ENCODE measurements at regions not wholly inside any gene's neighbourhood (a gene's known extent, or its start where the extent isn't known, plus 50 kb on each side); places are given as distances from the start of the nearest gene placed in this dataset.

DNA sequence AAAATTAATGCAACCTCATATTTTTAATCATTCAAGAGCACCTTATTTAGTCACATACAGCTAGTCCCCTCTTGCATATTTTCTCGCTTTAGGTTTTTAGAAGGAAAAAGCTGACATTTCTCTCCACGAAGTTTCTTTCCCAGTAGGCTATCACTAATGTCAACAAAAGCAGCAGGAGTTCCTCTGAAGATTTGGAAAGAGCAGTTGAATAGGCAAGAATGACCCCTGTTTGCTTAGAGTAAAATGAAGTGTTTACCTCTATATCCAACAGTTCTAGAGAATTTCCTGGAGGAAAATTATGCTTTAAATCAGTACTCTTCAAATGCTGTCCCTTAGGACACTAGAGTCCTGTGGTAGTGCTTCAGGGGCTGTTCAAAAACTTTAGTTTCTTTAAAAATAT lies 188.1 kb upstream of the PRKD1 start:
- Histone ChIP-seq H3K36me3 (no peaks in the 10 kb centered on the region), H3K9me3 (no peaks in the 10 kb centered on the region), H3K4me3 (no peak overlapping the region), H3K4me1 (no peaks in the 10 kb centered on the region), H3K27me3 (no peaks in the 10 kb centered on the region), H3K27ac (no peak overlapping the region)
- intact Hi-C loops (cut with DNase I) = no loop called here
- DNase-seq = no peak
- 11 to 26% methylated on average over 2 of the region's 2 CpGs for WGBS, 2 donors
- TF ChIP-seq POLR2A (IDR thresholded peaks at IDR 0.05) = no peak
- TF ChIP-seq, protein P1, sequence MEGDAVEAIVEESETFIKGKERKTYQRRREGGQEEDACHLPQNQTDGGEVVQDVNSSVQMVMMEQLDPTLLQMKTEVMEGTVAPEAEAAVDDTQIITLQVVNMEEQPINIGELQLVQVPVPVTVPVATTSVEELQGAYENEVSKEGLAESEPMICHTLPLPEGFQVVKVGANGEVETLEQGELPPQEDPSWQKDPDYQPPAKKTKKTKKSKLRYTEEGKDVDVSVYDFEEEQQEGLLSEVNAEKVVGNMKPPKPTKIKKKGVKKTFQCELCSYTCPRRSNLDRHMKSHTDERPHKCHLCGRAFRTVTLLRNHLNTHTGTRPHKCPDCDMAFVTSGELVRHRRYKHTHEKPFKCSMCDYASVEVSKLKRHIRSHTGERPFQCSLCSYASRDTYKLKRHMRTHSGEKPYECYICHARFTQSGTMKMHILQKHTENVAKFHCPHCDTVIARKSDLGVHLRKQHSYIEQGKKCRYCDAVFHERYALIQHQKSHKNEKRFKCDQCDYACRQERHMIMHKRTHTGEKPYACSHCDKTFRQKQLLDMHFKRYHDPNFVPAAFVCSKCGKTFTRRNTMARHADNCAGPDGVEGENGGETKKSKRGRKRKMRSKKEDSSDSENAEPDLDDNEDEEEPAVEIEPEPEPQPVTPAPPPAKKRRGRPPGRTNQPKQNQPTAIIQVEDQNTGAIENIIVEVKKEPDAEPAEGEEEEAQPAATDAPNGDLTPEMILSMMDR (IDR thresholded peaks at IDR 0.05) = no peak

DNA sequence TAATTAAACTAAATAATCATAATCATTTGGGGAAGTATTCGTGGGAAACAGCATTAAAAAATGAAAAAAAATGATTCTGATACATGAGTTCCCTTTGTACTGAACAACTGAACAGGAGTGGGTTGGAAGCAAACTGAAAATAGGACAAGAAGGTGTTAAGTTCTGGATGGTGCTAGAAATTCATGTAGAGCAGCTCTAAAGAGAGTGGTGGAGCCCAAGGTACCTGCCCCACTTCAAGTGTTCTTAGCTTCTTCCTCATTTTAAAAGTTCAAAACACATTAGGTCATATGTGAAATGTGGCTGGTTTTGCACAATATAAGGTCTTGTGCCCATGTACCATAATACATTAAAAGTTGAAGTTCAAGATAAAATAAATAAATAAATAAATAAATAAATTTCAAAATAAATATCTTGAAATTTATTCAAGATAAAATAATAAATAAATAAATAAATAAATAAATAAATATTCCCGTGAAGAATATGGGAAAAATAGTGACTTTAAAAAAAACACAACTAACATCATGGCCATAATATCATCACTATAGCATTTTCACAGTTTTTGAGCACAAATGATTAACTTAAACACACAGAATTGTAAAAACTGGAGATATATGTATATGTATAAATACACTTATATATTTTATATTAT lies 191.5 kb upstream of the PRKD1 start:
- DNase-seq = no peak
- no peak for TF ChIP-seq POLR2A (IDR thresholded peaks at IDR 0.05)
- TF ChIP-seq, protein P1 (IDR thresholded peaks at IDR 0.05) = no peak
- Histone ChIP-seq H3K9me3 (no peaks in the 10 kb centered on the region), H3K36me3 (no peaks in the 10 kb centered on the region), H3K27ac (no peak overlapping the region), H3K4me1 (no peaks in the 10 kb centered on the region), H3K27me3 (no peaks in the 10 kb centered on the region), H3K4me3 (no peak overlapping the region)
- WGBS, 2 donors = 44 to 49% methylated on average over 2 of the region's 2 CpGs
- intact Hi-C loops (cut with DNase I) = no loop called here

DNA sequence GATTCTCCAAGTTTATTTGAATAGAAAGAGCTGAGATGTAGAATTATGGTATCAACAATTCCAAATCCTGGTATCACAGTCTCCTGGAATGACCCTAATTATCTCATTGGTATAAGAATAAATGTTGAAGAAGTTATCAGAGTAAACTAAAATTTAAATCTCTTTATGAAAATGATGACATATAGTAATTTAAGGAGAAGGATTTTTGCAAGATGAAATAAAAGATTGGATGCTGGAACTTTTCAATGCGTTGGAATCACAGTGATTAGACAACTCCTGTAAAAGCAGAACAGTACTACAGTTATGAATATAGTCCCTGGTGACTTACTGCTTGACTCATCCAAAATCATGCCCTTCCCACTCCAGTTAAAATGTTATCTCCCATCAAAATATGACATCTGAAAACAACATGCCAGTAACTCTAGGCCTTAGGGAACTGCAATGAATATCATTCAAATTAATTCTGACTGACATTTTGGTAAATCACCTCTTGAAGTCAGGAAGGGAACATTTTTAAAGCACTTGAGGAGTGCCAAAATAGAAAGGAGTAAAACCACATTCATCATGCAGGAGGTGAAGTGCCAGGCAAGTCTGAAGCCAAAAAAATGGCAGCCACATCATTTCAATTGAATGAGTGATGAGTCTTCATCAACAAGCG lies 197.8 kb upstream of the PRKD1 start:
- intact Hi-C loops (cut with DNase I) = no loop called here
- H3K4me3 ChIP-seq = no peak overlapping the region
- no peaks in the 10 kb centered on the region for H3K36me3 ChIP-seq
- whole genome bisulfite sequencing, 2 donors = 52 to 58% methylated on average over 2 of the region's 2 CpGs
- no peaks in the 10 kb centered on the region for H3K4me1 ChIP-seq
- no peak for DNase-seq
- TF ChIP-seq POLR2A (IDR thresholded peaks at IDR 0.05) = no peak
- TF ChIP-seq, protein P1 (IDR thresholded peaks at IDR 0.05) = no peak
- H3K9me3 ChIP-seq = no peaks in the 10 kb centered on the region
- no peak overlapping the region for H3K27ac ChIP-seq
- H3K27me3 ChIP-seq = no peaks in the 10 kb centered on the region

DNA sequence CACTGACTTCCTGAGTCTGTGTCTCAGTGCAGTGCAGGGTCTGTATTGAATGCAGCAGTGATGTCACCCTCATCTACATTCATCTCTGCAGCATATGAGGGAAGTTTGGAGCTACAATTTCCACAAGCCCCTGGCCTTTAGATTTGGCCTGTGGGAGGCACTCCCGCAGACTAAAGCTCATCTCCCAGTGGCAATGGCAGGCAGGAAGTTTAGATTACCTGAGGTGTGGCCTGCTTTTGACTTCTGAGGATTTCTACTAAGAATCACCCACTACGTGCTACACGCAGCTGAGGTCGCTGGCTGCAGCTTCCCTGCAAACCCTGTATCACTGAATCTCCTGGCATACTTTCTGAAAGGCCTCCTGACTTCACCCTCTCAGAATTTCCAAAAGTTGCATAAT lies 202.2 kb upstream of the PRKD1 start:
- H3K4me3 ChIP-seq = no peak overlapping the region
- no peaks in the 10 kb centered on the region for H3K9me3 ChIP-seq
- no peak overlapping the region for H3K27ac ChIP-seq
- no peaks in the 10 kb centered on the region for H3K36me3 ChIP-seq
- WGBS, 2 donors = 63 to 68% methylated on average over 4 of the region's 4 CpGs
- intact Hi-C loops (cut with DNase I) = no loop called here
- DNase-seq = no peak
- H3K4me1 ChIP-seq = no peaks in the 10 kb centered on the region
- no peak for TF ChIP-seq POLR2A (IDR thresholded peaks at IDR 0.05)
- TF ChIP-seq, protein P1 (IDR thresholded peaks at IDR 0.05) = no peak
- no peaks in the 10 kb centered on the region for H3K27me3 ChIP-seq

DNA sequence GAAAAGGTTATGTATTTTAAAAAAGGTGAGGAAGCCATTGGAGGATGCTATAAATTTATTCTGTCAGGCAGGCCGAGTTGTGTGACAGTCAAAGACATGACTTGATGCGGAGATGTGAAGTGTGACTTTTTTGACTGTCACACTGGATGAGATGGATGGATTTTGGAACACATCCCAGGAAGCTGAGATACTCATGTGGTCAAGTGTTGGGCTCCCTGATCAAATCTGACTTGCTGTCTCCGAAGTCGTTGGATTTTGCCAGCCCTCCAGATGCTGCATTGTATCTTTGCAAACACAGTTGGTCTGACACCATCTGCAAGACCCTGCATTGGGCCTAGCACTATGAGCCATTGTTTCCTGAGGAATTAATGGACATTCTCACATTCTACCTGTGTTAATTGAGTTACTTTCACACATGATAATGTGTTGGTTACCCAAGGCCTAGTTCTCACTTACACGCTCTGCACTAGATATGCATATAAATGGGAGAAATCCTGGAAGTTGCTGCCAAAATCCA lies 204.0 kb upstream of the PRKD1 start:
- H3K9me3 ChIP-seq = no peaks in the 10 kb centered on the region
- intact Hi-C loops (cut with DNase I) = no loop called here
- no peaks in the 10 kb centered on the region for H3K4me1 ChIP-seq
- no peaks in the 10 kb centered on the region for H3K36me3 ChIP-seq
- 79% methylated on average over 5 of the region's 5 CpGs for WGBS, 2 donors
- no peak overlapping the region for H3K4me3 ChIP-seq
- no peak for DNase-seq
- no peaks in the 10 kb centered on the region for H3K27me3 ChIP-seq
- no peak overlapping the region for H3K27ac ChIP-seq
- TF ChIP-seq, protein P1 (IDR thresholded peaks at IDR 0.05) = no peak
- no peak for TF ChIP-seq POLR2A (IDR thresholded peaks at IDR 0.05)

Data from esophagus squamous epithelium (tissue), 5 donors.